PFSK-1 (cell line): ENCODE measurements at regions not wholly inside any gene's neighbourhood (a gene's known extent, or its start where the extent isn't known, plus 50 kb on each side); places are given as distances from the start of the nearest gene placed in this dataset.

ENCODE experiments used
- FOXP2 ChIP-seq: optimal IDR thresholded peaks from 2 replicates; pipeline ENCODE3; 2011; ENCODE audit warnings: borderline replicate concordance, control low read depth, inconsistent platforms; ENCODE audit not compliant: insufficient read depth; ENCODE audit errors: extremely low read length, extremely low read depth
- POLR2AphosphoS5 ChIP-seq: IDR thresholded peaks from 2 replicates; pipeline ENCODE4 v1.6.1; 2012; ENCODE audit warnings: low read depth, mild to moderate bottlenecking, control low read depth, low read length, moderate library complexity
- REST ChIP-seq, 2 experiments: IDR thresholded peaks; 2 replicates each; pipeline versions ENCODE4 v1.6.1 to v1.8.0; 2011 to 2012; ENCODE audit warnings: low read depth in 2 of 2, low read length in 2 of 2, control low read depth in 1 of 2, inconsistent platforms in 1 of 2, mild to moderate bottlenecking in 1 of 2, moderate library complexity in 1 of 2; ENCODE audit not compliant: insufficient read depth in 1 of 2
- SIN3A ChIP-seq: IDR thresholded peaks from 2 replicates; pipeline ENCODE4 v1.6.1; 2012; ENCODE audit warnings: mild to moderate bottlenecking, low read length, moderate library complexity, borderline replicate concordance; ENCODE audit not compliant: insufficient read depth
- TAF1 ChIP-seq: IDR thresholded peaks from 2 replicates; pipeline ENCODE4 v1.6.1; 2012; ENCODE audit warnings: low read length, control low read depth, borderline replicate concordance; ENCODE audit not compliant: insufficient read depth

DNA sequence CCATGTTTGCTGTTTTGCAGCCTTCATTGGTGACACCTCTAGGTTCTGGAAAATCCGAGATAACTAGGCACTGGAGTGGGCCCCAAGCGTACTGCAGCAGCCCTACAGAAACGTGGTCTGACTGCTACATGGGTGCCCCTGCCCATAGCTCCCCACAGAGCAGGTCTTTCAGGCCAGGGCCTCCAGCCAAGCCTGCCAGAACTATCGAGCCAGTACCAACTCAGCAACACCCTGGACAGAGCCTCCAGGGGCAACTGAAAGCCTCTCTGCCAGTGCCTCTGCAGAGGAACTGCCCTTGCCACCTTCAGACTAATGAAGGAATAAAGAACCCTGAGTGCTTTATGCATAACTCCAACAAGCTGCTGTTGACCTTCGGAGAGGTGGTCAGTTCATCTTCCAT lies 111.1 kb upstream of the PPP3CA start:
- TF ChIP-seq TAF1 (no peak), SIN3A (no peak), REST (IDR thresholded peaks at IDR 0.05; ENCODE audit: insufficient read depth in 1 of 2, low read depth in 2 of 2, low read length in 2 of 2) (no peak), FOXP2 (no peak), POLR2AphosphoS5 (no peak)

DNA sequence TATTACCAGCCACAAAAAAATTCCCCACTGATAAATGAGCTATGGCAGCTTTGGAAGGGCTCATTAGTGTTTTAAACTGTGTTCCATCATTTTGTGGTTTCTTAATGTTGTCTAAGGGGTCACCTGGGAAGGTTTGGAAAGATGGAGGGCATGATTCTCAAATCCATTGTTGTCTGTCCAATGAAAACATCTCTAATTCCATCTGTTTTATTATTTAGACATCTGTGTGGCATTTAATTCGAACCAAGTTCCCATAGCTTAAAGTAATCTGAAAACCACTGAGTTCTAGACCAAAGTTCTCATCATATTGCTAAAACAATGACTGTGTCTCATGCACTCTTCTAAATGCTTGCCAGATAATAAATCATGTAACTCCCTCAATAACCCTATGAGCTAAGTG lies 103.8 kb upstream of the PPP3CA start:
- no peak for TF ChIP-seq TAF1
- no peak for TF ChIP-seq POLR2AphosphoS5
- TF ChIP-seq FOXP2, result no peak

GRCh38 chr4:101441446-101441845 lies 94.1 kb upstream of the PPP3CA start:
- no peak for TF ChIP-seq POLR2AphosphoS5
- TF ChIP-seq TAF1, result no peak
- TF ChIP-seq FOXP2, result no peak
- TF ChIP-seq REST (IDR thresholded peaks at IDR 0.05; ENCODE audit: insufficient read depth in 1 of 2, low read depth in 2 of 2, low read length in 2 of 2), result no peak
- TF ChIP-seq SIN3A, result no peak

DNA sequence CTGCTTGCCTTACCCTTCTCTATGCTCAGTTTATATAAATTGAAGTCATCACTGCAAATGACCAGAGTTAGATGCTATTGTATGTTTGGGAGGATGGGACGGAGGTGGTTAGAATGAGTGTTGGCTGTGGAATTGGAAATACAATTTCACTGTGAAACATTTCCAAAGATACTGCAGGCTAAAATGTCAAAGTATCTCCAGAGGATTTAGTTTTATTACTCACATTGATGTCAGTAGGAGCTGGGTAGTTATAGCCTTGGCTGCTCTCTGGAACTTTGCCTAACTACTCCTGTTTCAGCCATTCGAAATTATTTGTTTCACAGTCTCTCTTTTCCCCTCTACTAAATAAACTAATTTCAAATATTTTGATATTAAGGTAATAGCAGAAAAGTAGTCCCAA lies 92.6 kb upstream of the PPP3CA start:
- TF ChIP-seq POLR2AphosphoS5, result no peak

- TF ChIP-seq FOXP2 (no peak), REST (IDR thresholded peaks at IDR 0.05; ENCODE audit: insufficient read depth in 1 of 2, low read depth in 2 of 2, low read length in 2 of 2) (no peak)
These were observed 74.1 kb upstream of the PPP3CA start for GRCh38 chr4:101421386-101421785.

DNA sequence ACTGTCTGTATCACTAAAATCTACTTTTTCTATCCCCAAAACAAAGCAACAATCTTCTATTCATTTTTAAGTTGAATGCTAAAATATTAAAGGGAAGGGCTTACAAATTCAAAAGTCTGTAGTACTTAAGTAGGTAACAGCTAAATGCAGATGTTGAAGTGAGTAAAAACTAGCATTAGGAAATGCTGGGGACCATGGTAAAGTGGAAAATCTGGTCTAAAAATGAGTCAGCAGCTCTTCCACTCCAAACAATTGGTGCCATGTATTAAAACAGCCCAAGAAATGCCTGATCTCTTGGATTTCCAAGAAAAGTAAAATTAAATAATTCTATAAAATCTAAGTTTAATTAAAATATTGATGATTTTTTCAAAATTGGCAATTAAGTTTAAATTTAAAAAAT lies 73.3 kb upstream of the PPP3CA start:
- TF ChIP-seq FOXP2, result no peak
- no peak for TF ChIP-seq POLR2AphosphoS5
- TF ChIP-seq REST (IDR thresholded peaks at IDR 0.05; ENCODE audit: insufficient read depth in 1 of 2, low read depth in 2 of 2, low read length in 2 of 2), result no peak
- TF ChIP-seq SIN3A, result no peak
- no peak for TF ChIP-seq TAF1
